HG02970 (cell line): ENCODE measurements at regions not wholly inside any gene's neighbourhood (a gene's known extent, or its start where the extent isn't known, plus 50 kb on each side); places are given as distances from the start of the nearest gene placed in this dataset.
"Not testable (repeated sequence)": the region's sequence is repeated elsewhere in the genome, so short reads cannot be mapped to it uniquely, and the experiment has no call there.

ENCODE experiments used
- ATAC-seq: cut with Tn5 transposase; IDR thresholded peaks from one replicate; pipeline ENCODE4 v1.9.1; 2021; ENCODE audit warnings: mild to moderate bottlenecking, moderate library complexity, moderate number of reproducible peaks; ENCODE audit not compliant: unreplicated experiment, low FRiP score

- ATAC-seq, result not testable (repeated sequence)
Measured at GRCh38 chr13:52324831-52325230, 81.1 kb downstream of the THSD1 start.

GRCh38 chr13:52319876-52320275, 86.1 kb downstream of the THSD1 start:
- ATAC-seq, result no peak

- ATAC-seq, result not testable (repeated sequence)
Measured at GRCh38 chr13:52309833-52310232, 96.1 kb downstream of the THSD1 start.

- ATAC-seq, result not testable (repeated sequence)
Measured at GRCh38 chr13:52306336-52306735, 99.6 kb downstream of the THSD1 start.

- not testable (repeated sequence) for ATAC-seq
Measured at GRCh38 chr13:52303098-52303497, 102.9 kb downstream of the THSD1 start.

- ATAC-seq, result not testable (repeated sequence)
Measured at GRCh38 chr13:52302688-52303087, 103.3 kb downstream of the THSD1 start.

- ATAC-seq, result not testable (repeated sequence)
Measured at GRCh38 chr13:52301810-52302400, 104.1 kb downstream of the THSD1 start.

- not testable (repeated sequence) for ATAC-seq
Measured at GRCh38 chr13:52298079-52298661, 107.8 kb downstream of the THSD1 start.

- not testable (repeated sequence) for ATAC-seq
Measured at GRCh38 chr13:52288891-52289290, 117.1 kb downstream of the THSD1 start.

GRCh38 chr13:52281387-52281786, 122.0 kb upstream of the NEK3 start:
- not testable (repeated sequence) for ATAC-seq

- ATAC-seq, result not testable (repeated sequence)
Measured at GRCh38 chr13:52279408-52279807, 120.0 kb upstream of the NEK3 start.

- not testable (repeated sequence) for ATAC-seq
Measured at GRCh38 chr13:52254299-52254698, 94.9 kb upstream of the NEK3 start.

- ATAC-seq, result not testable (repeated sequence)
Measured at GRCh38 chr13:52240752-52241151, 81.4 kb upstream of the NEK3 start.

GRCh38 chr13:52235900-52236595, 76.7 kb upstream of the NEK3 start:
- ATAC-seq, result peak; percentile 59

- not testable (repeated sequence) for ATAC-seq
Measured at GRCh38 chr13:52234928-52235327, 75.5 kb upstream of the NEK3 start.

GRCh38 chr13:52223063-52223462, 63.7 kb upstream of the NEK3 start:
- not testable (repeated sequence) for ATAC-seq

GRCh38 chr13:52213920-52214319, 54.5 kb upstream of the NEK3 start:
- ATAC-seq, result not testable (repeated sequence)

GRCh38 chr13:52212886-52213285, 53.5 kb upstream of the NEK3 start:
- ATAC-seq, result not testable (repeated sequence)

GRCh38 chr13:52211416-52211776, 52.0 kb upstream of the NEK3 start:
- ATAC-seq, result not testable (repeated sequence)

GRCh38 chr13:52210564-52211415, 51.4 kb upstream of the NEK3 start:
- ATAC-seq, result not testable (repeated sequence)
